Activated T-cell treated with anti-CD3 and anti-CD28 coated beads, Interleukin-2, amount 50 U/mL, for 4 hours (primary cell): ENCODE measurements at regions not wholly inside any gene's neighbourhood (a gene's known extent, or its start where the extent isn't known, plus 50 kb on each side); places are given as distances from the start of the nearest gene placed in this dataset.

Experiments used
- ATAC-seq, 2 donors: fragments of 200-7000 bp; cut with Tn5 transposase; one replicate each; pipeline ENCODE4 v1.10.0; 2021
- DNase-seq: peaks from one replicate; pipeline ENCODE4 v3.0.0-alpha.2; 2020
- H3K27me3 Mint-ChIP-seq: one replicate; pipeline ENCODE4 v1.8.0; 2021; ENCODE audit warnings: low read depth, mixed read lengths
- H3K36me3 Mint-ChIP-seq: one replicate; pipeline ENCODE4 v1.8.0; 2022; ENCODE audit warnings: mixed read lengths; ENCODE audit not compliant: insufficient read depth
- H3K4me1 Mint-ChIP-seq: one replicate; pipeline ENCODE4 v1.8.0; 2021; ENCODE audit warnings: low read depth, mixed read lengths
- H3K4me3 Mint-ChIP-seq: one replicate; pipeline ENCODE4 v1.8.0; 2021; ENCODE audit warnings: mild to moderate bottlenecking, moderate library complexity, mixed read lengths
- H3K9me3 Mint-ChIP-seq: one replicate; pipeline ENCODE4 v1.8.0; 2021; ENCODE audit warnings: mixed read lengths

DNA sequence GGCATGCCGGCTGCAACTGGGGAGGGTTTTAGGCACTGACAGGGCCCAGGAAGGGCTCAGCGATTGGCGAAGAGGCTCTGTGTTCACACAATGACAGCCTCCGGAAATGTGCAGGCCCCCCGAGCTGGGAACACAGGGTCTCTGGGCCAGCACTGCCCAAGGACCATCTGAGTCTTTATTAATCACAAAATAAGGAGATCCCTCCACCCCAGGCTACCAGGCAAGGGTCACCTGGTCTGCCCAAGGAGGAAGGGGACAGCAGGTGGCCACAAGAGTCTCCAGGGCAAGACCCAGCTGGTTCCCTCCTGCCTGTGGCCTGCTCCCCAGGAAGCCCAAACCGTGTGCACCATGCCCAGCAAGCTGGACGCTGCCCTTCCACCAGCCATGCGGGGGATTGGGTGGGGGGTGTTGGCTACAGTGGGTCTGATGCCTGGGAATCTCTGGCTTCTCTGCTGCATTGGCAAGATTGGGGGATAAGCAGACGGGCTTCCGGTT lies 52.1 kb upstream of the TNRC6C start:
- H3K9me3 Mint-ChIP-seq: no peaks in the 10 kb centered on the region
- ATAC-seq (no peak), DNase-seq (no peak)
- H3K4me3 Mint-ChIP-seq: no peak overlapping the region
- H3K4me1 Mint-ChIP-seq: no peaks in the 10 kb centered on the region
- H3K36me3 Mint-ChIP-seq: no peaks in the 10 kb centered on the region
- peaks cover 14% of the 10 kb centered on the region for H3K27me3 Mint-ChIP-seq

DNA sequence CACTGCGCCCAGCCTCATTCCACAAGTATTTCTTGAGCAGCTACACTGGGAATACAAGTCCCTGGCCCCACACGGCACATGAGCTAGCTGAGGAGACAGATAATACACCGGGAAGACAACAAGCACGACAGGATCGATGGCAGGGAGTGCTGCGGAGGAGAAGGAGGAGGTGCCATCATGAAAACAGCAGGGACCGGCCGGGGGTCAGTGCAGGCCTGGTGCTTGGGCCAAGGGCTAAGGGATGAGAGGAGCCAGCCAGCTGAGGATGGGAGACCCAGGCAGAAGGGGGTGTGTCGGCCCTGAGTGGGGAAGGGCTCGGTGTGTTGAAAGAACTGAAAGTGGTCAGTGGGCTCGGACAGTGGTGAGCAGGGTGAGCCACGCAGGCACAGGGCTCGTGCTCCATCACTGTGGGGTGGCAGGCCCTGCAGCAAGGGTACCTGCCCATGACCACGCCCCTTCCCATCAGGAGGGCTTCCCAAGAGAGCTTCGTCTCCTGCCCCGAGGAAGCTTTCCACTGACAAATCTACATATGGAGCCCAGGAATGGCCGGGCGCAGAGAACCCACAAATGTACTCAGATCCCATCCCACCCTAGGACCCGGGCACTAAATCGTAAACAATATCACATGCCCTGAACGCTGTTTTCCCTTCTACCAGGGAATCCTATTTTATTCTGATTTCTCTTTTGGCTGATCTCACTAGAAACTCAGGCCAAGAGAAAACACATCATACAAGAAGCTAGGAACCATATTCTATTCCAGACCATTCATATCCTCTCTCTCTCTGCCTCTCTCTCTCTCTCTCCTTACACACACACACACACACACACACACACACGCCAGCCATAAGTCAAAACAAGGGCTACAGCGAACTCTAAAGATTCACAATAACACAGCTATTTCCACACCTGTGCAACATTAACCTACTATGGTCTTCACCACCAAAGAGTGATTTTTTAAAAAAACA lies 50.7 kb upstream of the TNRC6C start:
- H3K4me3 Mint-ChIP-seq: no peak overlapping the region
- H3K36me3 Mint-ChIP-seq: no peaks in the 10 kb centered on the region
- no peaks in the 10 kb centered on the region for H3K9me3 Mint-ChIP-seq
- H3K27me3 Mint-ChIP-seq: peaks cover 16% of the 10 kb centered on the region
- DNase-seq (no peak), ATAC-seq (no peak)
- no peaks in the 10 kb centered on the region for H3K4me1 Mint-ChIP-seq

DNA sequence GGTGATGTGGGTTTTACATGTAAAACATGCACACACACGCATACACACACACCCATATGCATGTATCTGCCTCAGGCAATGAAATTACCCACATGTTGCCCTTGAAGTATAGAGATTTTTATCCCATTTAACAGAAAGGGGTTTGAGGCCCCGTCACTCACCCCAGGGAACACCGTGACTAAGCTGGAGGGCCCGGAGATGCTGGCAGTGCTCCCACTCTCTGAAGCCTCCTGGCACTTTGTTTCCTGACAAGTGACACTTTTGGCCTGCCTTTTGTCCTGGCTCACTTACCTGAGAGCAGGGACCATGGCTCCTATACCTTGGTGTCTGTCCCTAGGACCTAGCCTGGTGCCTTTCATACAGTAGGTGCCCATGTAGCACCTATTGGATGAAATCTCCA lies 50.0 kb upstream of the TNRC6C start:
- Mint-ChIP-seq H3K27me3 (peaks cover 15% of the 10 kb centered on the region), H3K9me3 (no peaks in the 10 kb centered on the region), H3K4me1 (no peaks in the 10 kb centered on the region), H3K4me3 (no peak overlapping the region), H3K36me3 (no peaks in the 10 kb centered on the region)
- ATAC-seq (no peak), DNase-seq (no peak)
